HG03521 (cell line): ENCODE measurements at regions not wholly inside any gene's neighbourhood (a gene's known extent, or its start where the extent isn't known, plus 50 kb on each side); places are given as distances from the start of the nearest gene placed in this dataset.

ENCODE experiments used
- ATAC-seq: cut with Tn5 transposase; IDR thresholded peaks from one replicate; pipeline ENCODE4 v1.9.1; 2021; ENCODE audit warnings: mild to moderate bottlenecking, moderate library complexity; ENCODE audit not compliant: unreplicated experiment

DNA sequence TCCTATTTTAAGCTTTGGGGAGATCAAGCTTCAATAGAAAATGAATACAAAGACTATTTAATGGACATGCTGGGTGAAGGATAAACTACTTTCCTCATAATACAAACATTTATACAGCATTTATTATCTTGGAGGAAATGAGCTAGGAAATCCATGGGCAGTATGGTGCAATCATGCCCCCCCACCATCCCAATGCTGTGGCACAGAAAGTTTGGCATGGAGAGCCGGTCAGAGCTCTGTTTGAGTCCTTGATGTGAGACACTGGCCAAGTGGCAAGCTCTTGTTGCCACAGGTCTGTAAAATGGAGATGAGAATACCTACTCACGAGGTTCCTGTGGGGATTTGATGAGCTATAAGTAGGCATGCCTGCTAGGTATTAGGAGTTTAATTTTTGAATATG lies 120.6 kb downstream of the MAB21L3 start:
- ATAC-seq: no peak

DNA sequence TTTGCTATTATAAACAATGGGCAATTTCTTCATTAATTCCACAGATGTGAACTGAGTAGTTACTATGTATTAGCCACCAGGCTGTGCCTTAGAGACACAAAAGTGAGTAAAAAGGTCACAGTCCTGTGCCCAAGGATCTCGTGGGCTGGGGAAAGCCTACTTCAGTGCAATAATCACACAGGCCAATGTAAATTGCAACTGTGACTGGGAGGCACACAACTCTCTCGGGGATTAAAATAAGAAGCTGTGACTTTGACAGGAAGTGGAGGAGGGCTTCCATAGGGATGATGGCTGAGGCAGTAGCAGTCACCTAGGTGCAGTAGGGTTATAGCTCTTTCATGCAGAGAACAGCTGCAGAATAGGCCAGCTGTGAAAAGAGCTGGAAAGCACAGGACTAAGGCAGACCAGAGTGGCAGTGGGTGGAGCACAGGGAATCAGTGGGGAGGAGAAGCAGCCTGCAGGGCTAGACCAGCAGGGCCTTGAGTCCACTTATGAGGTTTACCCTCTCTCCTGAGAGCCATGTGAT lies 121.9 kb downstream of the MAB21L3 start:
- no peak for ATAC-seq

DNA sequence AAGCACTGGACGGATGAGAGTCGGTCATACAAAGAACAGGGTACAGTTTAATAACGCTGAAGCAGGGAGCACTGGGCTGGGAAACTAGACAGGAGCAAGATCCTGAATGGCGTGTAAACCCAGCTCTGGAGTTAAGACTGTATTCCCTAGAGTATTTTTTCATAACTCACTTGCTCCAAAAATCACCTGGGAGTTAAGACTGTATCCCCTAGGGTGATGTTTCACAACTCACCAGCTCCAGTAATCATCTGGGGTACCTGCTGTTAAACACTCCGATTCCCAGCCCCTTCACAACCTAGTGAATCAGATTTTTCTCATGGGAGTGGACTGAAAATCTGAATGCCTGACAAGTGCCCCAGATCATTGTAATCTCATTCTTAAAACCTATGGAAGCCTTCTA lies 123.2 kb downstream of the MAB21L3 start:
- no peak for ATAC-seq

DNA sequence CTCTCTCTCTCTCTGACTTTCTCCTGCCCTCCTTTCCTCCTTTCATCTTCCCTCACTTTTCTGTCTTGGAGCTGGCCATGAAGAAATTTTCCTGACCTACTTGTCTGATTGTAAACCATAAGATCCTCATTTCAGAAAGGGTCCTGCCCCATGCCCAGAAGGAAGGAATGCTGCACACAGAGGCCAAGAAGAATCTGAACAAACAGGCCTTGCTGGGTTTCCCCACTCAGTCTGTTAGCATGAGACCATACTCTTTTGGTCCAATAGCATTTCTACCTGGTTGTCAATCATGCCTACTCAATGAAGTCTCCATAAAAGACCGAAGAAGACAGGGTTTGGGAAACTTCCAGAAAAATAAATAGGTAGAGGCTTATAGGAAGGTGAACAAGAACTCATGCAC lies 128.7 kb downstream of the MAB21L3 start:
- no peak for ATAC-seq

DNA sequence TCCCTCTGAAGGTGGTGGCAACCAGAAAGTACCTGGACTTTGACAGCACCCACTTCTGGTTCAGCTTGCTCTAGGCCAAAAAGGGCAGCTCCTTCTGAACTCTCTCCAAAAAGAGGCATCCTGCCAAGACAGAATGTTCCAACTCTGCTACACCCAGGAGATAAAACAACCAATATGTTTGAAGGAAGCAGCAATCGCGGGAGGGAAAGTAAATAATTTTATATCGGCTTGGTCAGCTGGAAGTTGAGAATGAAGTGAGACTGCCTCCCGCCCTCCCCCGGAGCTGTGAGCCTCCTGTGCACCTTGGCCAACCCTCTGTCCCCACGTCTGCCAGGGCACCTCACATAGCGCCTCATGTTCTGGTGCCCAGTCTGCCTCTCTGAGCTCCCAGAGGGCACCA lies 130.3 kb upstream of the ATP1A1 start:
- ATAC-seq: no peak

DNA sequence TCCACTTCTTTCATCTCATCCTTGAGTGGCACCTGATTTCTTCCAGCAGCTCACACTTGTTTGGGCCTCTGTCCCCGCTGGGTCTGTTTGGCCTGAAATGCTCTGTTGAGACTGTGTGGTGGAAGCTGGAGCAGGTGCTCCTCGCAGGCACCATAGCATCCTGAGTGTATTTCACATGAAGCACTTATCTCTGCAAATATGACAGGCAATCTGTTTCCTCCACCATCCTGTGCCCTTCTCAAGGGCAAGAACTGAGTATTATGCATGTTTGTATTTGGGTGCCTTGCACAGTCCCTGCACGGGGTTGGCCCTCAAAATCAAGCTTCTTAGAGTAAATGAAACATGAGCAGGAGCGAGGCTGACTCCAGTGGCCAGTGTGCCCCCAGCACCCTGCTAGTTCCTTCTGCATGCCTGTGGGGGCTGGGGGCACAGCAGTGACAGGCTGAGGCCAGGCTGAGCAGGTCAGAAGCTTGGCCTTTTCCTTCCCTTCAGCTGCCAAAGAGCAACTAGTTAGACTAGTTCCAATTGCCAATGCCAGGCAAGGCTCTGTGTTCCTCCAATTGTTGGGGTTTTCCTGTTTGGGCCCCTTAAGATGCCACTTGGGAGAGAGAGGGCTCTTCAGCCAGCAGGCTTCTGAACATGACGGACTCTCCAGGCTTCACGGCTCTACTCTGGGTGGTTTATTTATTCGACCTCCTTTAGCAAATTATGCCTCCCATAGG lies 129.6 kb upstream of the ATP1A1 start:
- ATAC-seq: no peak

DNA sequence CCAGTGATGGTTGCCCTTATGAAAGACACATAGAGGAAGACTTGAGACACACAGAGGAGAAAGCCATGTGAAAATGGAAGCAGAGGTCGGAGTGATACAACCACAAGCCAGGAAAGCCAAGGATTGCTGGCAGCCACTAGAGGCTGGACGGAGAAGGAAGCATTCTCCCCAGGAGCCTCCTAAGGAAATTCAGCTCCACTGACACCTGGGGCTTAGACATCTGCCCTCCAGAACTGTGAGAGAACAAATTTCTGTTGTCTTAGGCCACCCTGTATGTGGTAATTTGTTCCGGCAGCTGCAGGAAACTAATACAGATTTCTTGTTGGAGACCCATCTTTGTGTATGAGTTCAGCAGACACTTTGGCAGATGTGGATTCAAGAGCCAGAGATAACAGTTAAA lies 126.9 kb upstream of the ATP1A1 start:
- ATAC-seq: no peak

DNA sequence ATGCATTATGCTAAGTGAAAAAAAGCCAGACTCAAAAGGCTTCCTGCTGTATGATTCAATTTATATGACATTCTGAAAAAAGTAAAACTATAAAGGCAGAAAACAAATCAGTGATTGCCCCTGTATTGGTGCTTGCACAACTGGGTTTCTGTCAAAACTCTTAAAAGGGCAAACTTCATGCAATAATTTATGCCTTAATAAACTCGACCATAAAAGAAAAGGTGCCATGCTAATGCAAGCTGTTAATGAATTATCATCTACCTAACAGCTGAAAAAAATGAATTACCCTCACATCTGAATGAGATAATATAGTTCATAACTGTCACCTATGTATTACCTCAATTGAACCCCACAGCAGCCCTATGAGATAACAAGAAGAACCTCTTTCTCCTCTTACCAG lies 120.8 kb upstream of the ATP1A1 start:
- no peak for ATAC-seq

DNA sequence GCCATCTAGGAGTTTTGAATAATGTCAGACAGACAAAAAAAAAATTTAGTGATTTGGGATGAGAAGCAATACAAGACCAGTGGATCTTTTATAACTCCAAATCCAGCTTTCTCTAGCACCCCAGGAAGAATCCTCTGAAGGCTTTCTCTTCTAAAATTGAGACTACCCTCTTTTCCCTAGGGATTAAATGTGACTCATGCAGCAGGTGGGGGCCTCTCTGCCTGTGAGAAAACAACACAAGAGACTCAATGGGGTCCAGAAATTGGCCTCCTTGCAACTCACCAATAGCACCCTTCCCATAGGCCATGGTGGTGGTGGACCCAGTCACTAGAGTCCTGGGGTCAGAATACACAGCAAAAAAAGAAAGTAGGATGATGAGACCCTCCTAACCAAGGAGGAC lies 120.3 kb upstream of the ATP1A1 start:
- ATAC-seq: no peak

DNA sequence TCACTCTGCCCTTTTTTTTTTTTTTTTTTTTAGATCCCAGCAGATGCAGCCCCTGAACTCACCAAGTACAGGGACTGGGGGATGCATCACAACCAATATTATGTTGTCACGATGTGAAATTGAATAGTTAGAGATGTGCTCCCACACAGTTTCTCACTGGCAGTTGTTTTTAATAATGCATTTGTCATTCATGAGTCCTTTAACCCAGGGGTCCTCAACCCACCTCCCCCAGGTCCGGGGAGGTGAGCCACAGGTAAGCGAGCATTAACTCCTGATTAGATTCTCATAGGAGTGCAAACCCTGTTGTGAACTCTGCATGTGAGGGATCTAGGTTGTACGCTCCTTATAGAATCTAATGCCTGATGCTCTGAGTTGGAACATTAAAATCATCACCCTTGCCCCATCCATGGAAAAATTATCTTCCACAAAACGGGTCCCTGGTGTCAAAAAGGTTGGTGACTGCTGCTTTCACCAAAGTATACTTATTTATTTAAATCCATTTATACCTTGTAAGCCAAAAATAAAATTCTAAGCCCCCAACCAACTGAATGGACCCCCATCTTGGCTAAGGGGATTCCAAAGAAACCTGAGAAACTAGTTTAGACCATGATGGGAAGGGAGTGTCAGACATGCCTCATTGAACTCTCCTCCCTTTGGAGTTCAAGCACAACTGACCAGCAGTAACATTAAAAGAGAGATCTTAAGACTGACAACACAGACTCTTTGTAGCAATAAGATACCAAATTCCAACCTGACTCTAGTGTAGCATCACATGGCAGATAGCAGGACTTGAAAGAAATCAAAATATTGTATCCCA lies 119.3 kb upstream of the ATP1A1 start:
- no peak for ATAC-seq

DNA sequence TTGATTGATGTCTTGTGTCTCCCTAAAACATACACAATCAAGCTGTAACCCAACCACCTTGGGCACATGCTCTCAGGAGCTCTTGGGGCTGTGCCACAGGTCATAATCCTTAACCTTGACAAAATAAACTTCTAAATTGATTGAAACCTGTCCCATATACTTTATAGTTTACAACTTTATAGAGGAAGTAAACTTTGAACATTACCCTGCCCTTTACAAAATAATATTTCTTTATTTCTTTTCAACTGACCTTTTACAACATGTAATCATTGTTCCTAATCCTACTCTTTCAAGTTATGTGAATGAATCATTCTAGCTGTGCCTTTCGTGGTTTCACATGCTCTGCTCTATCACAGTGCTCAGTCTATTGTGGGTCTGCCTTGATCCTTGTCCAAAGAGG lies 118.3 kb upstream of the ATP1A1 start:
- no peak for ATAC-seq

DNA sequence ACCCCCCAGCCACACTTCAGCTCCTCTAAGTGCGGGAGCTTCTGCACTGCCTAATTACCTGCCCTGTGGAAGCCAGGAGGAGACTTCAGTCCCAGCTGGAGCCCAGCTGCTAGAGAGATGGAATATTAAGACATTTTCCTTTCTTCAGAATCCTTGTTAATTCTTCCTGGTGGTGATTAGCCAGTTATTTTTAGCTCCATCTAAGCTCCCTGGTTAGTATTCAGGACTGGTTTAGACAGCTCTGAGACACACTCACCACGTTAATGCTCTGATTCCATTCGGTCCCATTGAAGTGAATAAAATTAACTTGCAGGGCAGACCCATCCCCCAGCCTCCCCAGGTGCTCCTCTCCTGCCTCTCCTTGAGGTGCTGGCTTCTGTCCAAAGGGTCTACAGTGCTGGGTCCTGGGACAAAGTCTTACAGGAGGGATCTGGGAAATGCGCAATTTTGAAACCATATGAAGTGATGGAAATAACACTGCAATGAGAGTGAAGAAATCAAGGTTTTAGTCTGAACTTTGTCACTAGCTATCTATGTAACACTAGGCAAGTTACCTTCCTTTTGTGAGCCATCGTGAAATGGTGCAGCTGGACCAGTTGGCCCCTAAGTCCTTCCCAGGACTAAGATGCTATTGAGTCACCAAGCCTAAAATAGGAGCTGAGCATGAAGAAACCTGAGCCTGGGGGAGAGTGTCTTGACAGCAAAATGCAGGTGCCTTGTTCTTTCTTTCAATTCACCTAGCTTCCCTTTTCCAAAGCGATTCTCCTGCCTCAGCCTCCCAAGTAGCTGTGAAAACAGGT lies 117.4 kb upstream of the ATP1A1 start:
- ATAC-seq: no peak

DNA sequence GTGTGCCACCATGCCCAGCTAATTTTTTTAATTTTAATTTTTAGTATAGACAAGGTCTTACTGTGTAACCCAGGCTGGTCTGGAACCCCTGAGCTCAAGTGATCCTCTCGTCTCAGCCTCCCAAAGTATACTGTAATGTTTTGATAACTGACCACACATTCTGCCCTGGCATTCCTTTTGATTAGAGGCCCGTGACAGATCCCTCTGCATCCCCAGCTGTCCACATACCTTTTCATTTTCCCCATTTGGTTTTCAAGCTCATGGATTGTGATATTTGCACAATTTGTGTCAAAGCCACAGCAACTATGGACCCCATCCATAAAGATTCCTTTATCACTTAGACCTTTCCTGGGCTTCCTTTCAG lies 116.8 kb upstream of the ATP1A1 start:
- no peak for ATAC-seq

DNA sequence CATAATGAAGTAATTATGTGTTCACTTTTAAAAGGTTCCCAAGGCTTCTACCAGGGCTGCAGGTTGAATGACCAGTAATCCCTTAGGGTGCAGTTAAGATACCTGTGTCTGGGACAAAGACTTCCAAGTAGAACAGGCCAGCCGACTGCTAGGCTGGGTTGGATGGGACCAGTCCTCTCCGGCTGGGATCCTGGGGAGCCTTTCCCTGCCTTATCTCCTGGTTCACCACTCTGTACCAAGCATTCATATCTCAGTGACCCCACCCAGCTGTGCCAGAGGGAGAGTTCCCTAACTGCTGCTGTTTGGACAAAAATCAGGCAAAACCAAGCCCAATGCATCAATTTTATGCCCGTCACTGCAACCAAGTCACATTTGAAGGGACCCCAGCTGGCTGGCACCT lies 116.2 kb upstream of the ATP1A1 start:
- ATAC-seq: no peak

DNA sequence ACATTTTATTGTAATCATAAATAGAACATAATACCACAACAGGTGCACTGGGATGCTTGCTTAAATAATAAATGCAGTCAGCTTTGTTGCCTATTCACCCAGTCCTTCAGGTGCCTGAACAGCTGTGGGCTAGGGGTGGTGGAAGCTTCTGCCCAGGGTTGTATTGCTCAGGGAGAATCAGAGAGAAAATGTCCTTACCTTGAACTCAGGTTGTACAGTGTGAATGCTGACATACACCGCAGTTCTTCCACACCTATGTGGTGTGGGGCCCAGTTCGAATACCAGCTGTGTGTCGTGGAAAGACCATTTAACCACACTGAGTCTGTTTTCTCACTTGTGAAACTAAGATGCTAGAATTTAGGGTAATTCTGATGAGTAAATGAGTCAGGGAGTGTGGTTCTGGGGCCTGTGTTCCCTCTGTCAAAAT lies 115.7 kb upstream of the ATP1A1 start:
- peak; percentile 65 for ATAC-seq

DNA sequence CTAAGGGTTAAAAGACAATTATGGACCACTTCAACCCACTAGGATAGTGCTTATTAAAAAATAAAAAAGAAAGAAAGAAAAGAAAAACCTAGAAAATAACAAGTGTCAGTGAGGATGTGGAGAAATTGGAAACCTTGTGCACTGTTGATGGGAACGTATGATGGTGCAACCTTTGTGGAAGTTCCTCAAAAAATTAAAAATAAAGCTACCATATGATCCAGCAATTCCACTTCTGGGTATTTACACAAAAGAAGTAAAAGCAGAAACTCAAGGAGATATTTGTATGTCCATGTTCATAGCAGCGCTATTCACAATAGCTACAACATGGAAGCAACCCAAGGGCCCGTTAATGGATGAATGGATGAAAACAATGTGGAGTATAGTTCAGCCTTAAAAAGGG lies 115.2 kb upstream of the ATP1A1 start:
- ATAC-seq: no peak

DNA sequence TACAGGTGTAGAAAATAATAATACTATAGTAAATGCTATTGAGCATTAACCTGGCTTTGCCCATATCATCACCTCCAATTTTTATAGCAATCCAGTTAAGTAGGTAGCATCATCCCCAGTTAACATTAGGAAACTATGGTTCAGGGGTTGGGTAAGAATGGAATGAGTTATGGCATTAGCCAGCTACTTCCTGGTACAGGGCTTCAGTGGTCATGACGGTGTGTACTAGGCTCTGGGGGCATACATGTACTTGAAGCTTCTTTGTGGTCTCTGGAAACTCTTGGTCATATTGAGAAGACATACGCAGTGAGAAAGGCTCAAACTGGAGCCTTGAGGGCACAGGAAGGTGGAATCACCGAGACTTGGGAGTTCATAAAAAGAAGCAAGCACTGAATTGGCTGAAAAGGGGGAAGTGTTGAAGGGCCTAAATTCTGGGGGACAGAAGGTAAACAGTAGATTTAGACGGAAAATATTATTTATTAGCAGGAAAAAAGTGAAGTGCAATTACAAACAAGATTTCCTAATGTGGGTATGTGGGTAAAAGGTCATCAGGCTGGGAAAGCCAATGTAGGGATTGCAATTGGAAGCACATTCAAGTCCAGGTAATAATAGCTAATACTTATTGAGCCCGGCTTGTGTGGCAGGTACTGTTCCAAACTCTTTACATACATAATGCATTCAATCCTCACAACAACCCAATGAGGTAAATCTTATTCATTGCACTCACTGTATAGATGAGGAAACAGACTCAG lies 114.2 kb upstream of the ATP1A1 start:
- ATAC-seq: no peak

DNA sequence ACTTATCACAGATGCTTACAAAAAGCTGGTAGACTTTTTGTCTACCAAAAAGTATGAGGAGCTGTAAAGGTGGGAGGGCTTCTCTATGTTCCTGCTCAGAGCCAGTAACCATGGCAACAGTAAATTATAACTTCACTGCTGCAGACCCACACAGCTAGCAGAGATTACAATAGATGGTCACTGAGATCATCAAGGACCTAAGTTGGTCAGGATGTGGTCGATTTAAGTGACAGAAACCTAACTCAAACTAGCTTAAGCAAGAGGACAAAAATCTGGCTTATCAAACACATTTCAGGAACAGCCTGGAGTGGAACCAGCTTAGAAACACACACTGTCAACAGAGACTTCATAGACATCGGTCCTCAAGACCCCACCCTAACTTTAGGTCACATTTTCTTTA lies 113.4 kb upstream of the ATP1A1 start:
- ATAC-seq: no peak

DNA sequence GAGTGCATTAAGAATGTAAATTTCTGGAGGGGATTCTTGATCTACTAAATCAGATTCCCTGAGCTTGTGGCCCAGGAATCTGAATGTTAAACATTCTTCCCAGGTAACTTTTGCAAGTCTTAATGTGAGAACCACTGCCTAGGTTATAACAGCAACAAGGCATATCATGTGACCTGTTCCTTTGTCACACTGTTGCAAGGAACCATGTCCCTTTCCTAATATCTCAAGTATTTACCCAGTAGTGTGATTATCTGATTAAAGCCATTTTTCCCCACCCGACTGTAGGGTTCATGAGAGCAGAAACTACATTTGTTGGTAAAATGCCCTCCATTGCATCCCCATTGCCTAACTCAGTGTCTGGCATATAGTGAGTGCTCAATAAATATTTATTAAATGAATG lies 112.9 kb upstream of the ATP1A1 start:
- ATAC-seq: no peak

DNA sequence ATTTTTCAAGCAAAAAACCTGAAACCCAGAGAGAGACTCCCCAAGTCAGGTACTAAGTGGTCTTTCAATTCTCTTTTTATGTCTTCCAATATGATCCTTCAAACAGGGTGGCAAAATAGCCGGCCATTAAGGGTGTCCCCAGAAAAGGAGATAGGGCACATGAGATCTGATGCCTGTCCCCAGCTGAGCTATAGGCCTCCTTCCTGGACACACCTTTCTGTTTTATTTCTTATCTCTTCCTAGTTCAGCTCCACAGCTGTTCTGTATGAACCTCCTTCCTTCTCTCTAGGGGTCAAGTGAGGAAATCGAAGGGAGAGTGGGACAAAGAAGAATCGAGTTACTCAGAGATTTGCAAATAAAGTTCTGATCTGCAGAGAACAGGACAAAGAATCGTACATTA lies 112.4 kb upstream of the ATP1A1 start:
- no peak for ATAC-seq

DNA sequence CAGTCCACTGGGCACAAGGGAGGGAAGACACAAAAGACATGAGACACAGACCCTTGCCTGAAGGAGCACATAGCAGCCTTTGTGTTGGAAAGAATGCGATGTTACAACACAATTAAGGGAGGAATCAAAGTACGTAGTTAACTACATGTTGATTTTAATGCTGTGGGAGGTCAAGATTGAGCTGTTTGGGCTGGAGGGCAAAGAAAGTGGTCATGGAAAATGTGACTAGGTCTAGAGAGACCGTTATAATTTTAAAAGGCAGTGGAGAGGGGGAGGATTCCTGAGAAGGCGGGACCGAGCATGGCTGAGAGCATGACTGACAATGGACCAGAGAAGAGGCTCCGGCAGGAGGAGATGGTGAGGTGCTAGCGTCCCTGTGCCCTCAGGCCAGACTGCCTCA lies 111.8 kb upstream of the ATP1A1 start:
- no peak for ATAC-seq
